Fibroblast of mammary gland (primary cell): ENCODE measurements at regions not wholly inside any gene's neighbourhood (a gene's known extent, or its start where the extent isn't known, plus 50 kb on each side); places are given as distances from the start of the nearest gene placed in this dataset.

ENCODE experiments used
- DNase-seq: peaks from one replicate; pipeline ENCODE4 v3.0.0-alpha.2; 2010; ENCODE audit warnings: low read depth
- H3K4me3 ChIP-seq: 2 replicates; pipeline ENCODE4 v1.5.1; 2011; ENCODE audit warnings: low read depth, mild to moderate bottlenecking, low read length, moderate library complexity; ENCODE audit not compliant: control insufficient read depth
- CTCF ChIP-seq: conservative IDR thresholded peaks from 2 replicates; pipeline ENCODE4 v1.5.1; 2011; ENCODE audit warnings: low read depth, low read length, inconsistent platforms; ENCODE audit not compliant: control insufficient read depth, insufficient read depth

- H3K4me3 ChIP-seq: no peak overlapping the region
- peak; percentile 15 for DNase-seq
- TF ChIP-seq CTCF: no peak
Observed at GRCh38 chr5:61824396-61824795, 481.6 kb upstream of the KIF2A start.

GRCh38 chr5:61827445-61827975 is 478.5 kb upstream of the KIF2A start:
- DNase-seq: no peak
- TF ChIP-seq CTCF: no peak
- no peak overlapping the region for H3K4me3 ChIP-seq

- no peak for TF ChIP-seq CTCF
- no peak overlapping the region for H3K4me3 ChIP-seq
- no peak for DNase-seq
Observed at GRCh38 chr5:61828856-61829255, 477.1 kb upstream of the KIF2A start.

GRCh38 chr5:61831736-61832135 is 474.3 kb upstream of the KIF2A start:
- H3K4me3 ChIP-seq: no peak overlapping the region
- TF ChIP-seq CTCF: no peak
- no peak for DNase-seq

GRCh38 chr5:61837788-61838187 is 468.2 kb upstream of the KIF2A start:
- DNase-seq: no peak
- TF ChIP-seq CTCF: no peak
- no peak overlapping the region for H3K4me3 ChIP-seq

- DNase-seq: no peak
- no peak overlapping the region for H3K4me3 ChIP-seq
- no peak for TF ChIP-seq CTCF
Observed at GRCh38 chr5:61840361-61840760, 465.6 kb upstream of the KIF2A start.

GRCh38 chr5:61842840-61843239 is 463.2 kb upstream of the KIF2A start:
- TF ChIP-seq CTCF: no peak
- H3K4me3 ChIP-seq: no peak overlapping the region
- no peak for DNase-seq
